ENCODE measurements at regions not wholly inside any gene's neighbourhood (a gene's known extent, or its start where the extent isn't known, plus 50 kb on each side); places are given as distances from the start of the nearest gene placed in this dataset.

DNA sequence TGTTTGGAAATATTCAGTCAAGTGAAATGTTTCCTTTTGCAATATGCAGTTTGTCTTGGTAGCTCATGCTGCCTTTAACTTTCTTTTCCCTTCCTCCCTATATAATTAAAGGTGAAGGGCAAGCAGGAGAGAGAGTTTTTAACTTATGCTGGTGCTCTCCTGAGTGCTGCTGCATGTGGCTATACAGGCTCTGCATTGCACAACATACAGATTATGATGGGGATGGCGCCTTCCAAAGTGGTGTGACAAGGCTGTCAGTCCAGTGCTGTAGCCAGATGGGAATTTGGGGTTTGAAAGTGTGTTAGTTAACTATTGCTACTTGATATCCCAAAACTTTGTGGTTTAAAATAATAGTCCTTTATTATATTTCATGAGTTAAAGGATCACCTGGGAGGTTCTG lies 199.0 kb downstream of the ATP23 start:
- TF ChIP-seq, protein P1, sequence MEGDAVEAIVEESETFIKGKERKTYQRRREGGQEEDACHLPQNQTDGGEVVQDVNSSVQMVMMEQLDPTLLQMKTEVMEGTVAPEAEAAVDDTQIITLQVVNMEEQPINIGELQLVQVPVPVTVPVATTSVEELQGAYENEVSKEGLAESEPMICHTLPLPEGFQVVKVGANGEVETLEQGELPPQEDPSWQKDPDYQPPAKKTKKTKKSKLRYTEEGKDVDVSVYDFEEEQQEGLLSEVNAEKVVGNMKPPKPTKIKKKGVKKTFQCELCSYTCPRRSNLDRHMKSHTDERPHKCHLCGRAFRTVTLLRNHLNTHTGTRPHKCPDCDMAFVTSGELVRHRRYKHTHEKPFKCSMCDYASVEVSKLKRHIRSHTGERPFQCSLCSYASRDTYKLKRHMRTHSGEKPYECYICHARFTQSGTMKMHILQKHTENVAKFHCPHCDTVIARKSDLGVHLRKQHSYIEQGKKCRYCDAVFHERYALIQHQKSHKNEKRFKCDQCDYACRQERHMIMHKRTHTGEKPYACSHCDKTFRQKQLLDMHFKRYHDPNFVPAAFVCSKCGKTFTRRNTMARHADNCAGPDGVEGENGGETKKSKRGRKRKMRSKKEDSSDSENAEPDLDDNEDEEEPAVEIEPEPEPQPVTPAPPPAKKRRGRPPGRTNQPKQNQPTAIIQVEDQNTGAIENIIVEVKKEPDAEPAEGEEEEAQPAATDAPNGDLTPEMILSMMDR (conservative IDR thresholded peaks at IDR 0.05) = no peak
- no peak for TF ChIP-seq ZFX (IDR thresholded peaks at IDR 0.05)

Data from C4-2B (cell line).